SKM-1 (cell line): ENCODE measurements at regions not wholly inside any gene's neighbourhood (a gene's known extent, or its start where the extent isn't known, plus 50 kb on each side); places are given as distances from the start of the nearest gene placed in this dataset.

Experiments used
- DNase-seq: peaks from one replicate; lab custom pipeline; 2025; ENCODE audit not compliant: unreplicated experiment; lab: John Stamatoyannopoulos, UW

DNA sequence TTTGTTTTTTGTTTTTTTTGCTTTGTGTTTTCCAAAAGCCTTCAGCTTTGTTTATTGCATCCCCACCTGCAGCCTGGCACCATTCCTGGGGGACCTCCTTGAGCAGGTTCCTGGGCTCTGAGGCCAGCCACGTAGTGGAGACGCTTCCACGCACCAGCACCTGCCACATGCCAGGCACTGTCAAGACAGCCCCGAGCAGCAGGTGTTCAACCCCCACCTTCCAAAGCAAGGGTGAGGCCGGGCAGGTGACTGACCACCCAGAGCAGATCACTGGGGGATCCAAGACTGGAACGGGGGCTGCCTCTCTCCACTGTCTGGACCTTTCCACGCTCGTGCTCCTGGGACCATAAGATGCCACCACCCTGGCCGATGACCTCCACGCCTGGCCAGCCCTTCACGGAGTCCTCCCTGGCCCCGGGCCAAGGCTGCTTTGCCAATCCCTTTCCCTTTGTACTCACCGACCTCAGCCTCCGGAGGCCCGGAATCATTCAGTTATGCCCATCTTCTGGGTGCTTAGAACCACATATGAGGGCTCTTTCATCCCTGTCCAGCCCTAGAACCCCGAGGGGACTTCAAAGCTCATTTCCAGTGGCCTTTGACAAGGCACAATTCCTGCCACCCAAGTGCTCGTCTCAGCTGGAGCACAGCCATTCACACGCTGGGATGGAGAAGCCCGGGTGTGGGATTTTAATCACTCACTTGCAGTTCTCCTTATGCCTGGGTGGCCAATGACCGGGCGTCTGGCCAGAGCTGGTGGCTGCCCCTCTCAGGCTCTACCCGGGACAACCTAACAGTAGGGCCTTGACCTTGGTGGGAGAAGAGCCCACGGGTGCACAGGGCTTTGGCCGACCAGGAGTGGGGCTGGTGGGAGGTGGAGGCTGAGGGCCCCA is 330.8 kb downstream of the NPHP4 start:
- DNase-seq = no peak

- no peak for DNase-seq
Measured at GRCh38 chr1:5660141-5660935, 331.9 kb downstream of the NPHP4 start.

- DNase-seq = no peak
Measured at GRCh38 chr1:5659606-5660005, 332.6 kb downstream of the NPHP4 start.

- no peak for DNase-seq
Measured at GRCh38 chr1:5658340-5659316, 333.6 kb downstream of the NPHP4 start.

DNA sequence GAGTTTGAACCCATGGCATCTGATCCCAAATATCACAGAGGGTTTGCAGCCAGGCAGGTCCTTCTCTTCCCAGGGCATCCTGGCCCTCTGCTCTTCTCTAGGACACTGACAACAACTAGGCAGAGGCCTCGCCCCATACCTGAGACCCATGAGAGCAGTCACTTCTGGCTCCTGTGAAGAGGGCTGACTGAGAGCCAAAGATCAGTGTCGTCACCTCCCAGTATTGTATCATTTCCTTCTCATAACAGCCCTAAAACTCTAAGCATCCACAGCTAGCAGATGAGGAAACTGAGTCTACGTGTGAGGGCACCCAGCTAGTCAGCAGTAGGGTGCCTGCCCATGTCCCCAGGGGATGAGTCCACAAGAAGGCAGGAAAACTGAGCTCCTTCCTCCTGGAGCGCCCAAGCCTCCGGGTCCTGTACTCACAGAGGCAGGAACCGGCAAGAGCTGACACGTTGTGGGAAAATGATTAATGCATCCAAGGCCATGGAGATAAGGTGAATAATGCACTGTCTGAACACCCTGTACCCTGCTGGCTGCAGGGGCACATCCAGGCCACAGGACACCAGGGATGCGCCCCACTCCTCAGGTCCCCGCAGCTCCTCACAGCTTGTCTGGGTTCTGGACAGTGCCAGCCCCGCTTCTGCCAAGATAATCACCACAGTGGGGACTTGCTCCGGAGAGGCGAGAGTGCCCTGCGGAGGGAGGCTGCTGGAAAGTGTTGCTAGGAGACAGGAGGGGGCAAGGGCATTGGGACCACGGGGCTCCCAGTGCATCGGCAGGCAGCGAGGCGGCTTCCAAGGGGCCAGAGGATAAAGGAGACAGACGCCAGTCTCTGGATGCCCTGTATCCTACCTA is 340.0 kb downstream of the NPHP4 start:
- no peak for DNase-seq

GRCh38 chr1:5651473-5651872 is 340.8 kb downstream of the NPHP4 start:
- DNase-seq = no peak

DNA sequence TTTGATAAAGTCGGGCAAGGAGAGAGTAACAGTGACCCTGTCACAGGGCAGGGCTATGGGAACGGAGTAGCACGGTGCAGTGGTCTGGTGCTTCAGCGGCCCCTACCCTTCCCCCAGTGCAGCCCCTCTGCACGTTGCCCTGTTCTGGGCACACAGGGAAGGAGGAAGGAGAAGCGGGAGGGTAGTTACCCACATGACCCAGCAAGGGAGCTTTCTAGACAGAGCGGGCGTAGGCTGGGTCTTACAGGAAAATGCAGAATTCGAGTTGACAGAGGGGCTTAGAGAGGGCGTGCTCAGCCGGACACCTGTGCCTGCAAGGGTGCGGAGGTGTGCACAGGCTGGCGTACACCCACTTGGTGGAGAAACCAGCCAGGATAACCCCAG is 341.2 kb downstream of the NPHP4 start:
- no peak for DNase-seq

GRCh38 chr1:5650283-5651026 is 341.8 kb downstream of the NPHP4 start:
- no peak for DNase-seq

DNA sequence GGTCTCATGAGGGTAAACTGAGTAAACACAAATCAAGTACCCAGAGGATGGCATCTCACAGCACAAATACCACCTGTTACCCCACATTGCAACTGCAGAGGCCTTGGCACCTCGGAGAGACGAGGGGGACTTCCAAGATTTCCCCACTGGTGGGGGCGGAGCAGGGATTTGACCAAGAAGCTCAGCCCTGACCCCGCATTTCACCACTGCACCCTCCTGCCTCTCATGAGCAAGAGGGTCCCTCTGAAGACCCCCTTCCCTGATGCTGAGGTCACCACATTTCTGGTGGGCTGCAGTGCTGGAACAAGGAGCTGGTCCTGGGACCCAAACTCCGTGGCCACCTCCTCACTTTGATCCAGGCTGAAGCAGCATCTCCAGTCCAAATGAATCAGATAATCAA is 342.4 kb downstream of the NPHP4 start:
- no peak for DNase-seq

- DNase-seq = no peak
Measured at GRCh38 chr1:5649166-5649551, 343.1 kb downstream of the NPHP4 start.

DNA sequence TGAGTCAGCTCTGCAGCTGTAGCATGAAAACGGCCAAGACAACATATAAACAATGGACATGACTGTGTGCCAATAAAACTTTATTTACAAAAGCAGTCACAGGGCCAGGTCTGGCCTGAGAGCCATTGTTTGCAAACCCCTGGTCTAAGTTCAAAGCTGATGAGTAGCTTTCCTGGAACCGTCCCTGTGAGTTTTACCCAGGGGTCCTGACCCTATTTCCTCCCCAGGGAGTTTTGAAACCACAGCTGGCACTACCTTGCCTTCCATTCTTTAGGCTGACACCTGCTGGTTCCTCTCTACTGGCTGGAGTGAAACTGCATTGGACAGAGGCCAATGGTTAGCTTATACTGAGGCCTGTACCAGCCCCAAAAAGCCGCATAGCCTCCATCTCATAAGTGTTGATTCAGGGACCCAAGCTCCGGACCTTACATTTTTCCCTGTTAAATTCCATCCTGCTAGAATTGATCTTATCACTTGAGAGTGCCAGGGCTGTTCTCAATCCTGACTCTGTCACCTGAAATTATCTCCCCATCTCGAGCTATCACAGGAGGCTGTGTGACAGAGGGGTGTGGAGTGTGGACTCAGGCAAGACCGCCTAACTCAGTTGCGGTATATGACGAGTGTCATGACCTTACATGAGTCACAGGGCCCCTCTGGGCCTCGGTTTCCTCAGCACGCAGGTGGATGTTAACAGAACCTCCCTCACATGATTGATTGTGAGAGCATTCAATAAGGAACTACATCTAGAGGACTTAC is 343.6 kb downstream of the NPHP4 start:
- DNase-seq = no peak

- no peak for DNase-seq
Measured at GRCh38 chr1:5647234-5647633, 345.0 kb downstream of the NPHP4 start.

DNA sequence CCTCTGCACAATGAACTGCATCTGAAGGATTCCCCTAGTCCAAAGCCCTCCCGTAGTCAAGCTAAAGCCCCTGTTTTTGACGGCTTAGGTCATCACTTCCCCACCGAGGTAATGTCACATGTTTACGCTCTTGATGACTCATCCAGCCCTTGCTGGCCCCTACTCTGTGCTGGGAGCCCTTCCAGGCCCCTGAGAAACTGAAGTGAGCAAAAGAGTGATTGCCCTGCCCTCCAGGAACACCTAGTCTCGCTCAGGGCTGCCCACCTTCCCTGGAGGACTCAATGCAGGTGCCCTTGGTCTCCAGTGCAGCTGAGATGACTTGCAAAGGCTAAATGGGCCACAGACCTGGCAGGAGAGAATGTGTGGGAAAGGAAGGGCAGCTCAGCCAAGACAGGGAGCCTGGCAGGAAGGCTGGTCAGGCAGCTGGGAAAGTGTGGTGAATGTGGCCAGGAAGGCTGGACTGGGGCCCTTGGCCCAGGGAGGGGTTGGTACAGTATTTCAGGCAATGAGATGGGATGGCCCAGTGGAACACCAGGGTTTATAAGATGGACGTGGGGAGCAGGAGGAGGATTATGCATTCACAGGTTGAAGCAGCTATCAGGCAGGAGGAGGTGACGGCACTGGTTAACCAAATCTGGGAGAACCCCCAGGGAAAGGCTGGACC is 345.6 kb downstream of the NPHP4 start:
- no peak for DNase-seq

DNA sequence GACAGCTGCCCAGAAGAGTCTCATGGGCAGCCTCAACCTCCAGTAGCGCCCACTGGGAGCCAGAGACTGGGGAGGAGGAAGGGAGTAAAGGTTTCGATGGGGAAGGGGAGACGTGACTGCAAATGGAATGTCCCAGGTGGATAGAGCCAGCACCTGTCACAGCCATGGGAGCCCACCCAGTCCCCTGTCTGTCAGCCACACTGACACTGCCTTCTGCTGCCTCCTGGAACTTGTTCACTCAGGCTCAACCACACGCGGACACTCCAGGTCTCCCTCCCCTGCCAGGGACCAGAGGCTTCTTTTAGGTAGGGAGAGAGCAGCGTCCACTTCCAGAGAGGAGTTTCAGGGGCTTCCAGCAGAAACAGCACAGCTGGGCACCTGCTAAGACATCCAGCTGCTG is 346.3 kb downstream of the NPHP4 start:
- no peak for DNase-seq

DNA sequence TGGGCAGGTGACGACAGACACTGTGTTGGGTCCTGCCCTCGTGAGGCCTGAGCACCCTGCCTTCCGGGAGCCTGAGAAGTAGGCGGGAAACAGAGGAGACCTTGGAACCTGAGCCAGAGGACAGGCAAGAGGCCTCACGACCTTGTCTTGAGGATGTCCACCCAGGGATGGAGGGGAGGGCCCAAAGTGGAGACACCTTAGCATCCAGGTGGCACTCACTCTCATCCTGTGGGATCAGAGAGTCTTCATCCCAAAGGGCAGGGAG is 347.2 kb downstream of the NPHP4 start:
- DNase-seq = no peak

- no peak for DNase-seq
Measured at GRCh38 chr1:5644281-5645134, 347.7 kb downstream of the NPHP4 start.

GRCh38 chr1:5643360-5644107 is 348.7 kb downstream of the NPHP4 start:
- DNase-seq = no peak
